ENCODE measurements at regions not wholly inside any gene's neighbourhood (a gene's known extent, or its start where the extent isn't known, plus 50 kb on each side); places are given as distances from the start of the nearest gene placed in this dataset.

GRCh38 chr2:18889565-18890332 is 300.4 kb upstream of the NT5C1B start:
- ChIA-PET CTCF (interaction anchor here (1.1 kb wide), 1 partner anchor 21 kb away, joined by 3 read pairs; no protein-coding TSS in a partner anchor), POLR2A (ENCODE audit: unreplicated experiment) (no interaction called here)
- Histone ChIP-seq H3K9ac (ENCODE audit: low read depth, low read length) (no peak overlapping the region), H3K4me1 (ENCODE audit: control insufficient read depth, insufficient read depth, low read length) (peaks cover 14% of the 10 kb centered on the region), H2AK5ac (ENCODE audit: low read depth, low read length) (no peak overlapping the region), H2BK5ac (ENCODE audit: low read depth, low read length, poor library complexity, severe bottlenecking) (no peak overlapping the region), H3K79me1 (ENCODE audit: low read depth in 1 of 2, low read length in 2 of 2) (no peaks in the 10 kb centered on the region), H3K56ac (ENCODE audit: extremely low read depth, insufficient read depth, low read length) (no peak overlapping the region), H3K36me3 (ENCODE audit: control insufficient read depth, insufficient read depth, low read length) (no peaks in the 10 kb centered on the region), H3K9me3 (ENCODE audit: control insufficient read depth, insufficient read depth, low read length) (no peaks in the 10 kb centered on the region), H3K4me2 (ENCODE audit: low read depth, low read length) (no peak overlapping the region), H2AK9ac (replicated peaks; ENCODE audit: low read depth, low read length, poor library complexity) (no peak overlapping the region), H4K8ac (ENCODE audit: low read depth in 2 of 2, low read length in 2 of 2) (no peak overlapping the region), H3K4ac (ENCODE audit: low read depth, low read length) (0 out of 2 replicates have a peak overlapping the region, but pooled peaks have one; percentile 15), H2AFZ (replicated peaks; ENCODE audit: low read length, poor library complexity) (no peak overlapping the region), H3K4me3 (ENCODE audit: insufficient read depth, low read depth, low read length) (no peak overlapping the region), H3K14ac (replicated peaks; ENCODE audit: low read depth, low read length) (no peak overlapping the region), H2BK120ac (ENCODE audit: low read depth, low read length) (0 out of 2 replicates have a peak overlapping the region, but pooled peaks have one; percentile 6), H4K20me1 (ENCODE audit: insufficient read depth, low read length) (no peaks in the 10 kb centered on the region), H4K5ac (ENCODE audit: low read depth, low read length) (no peak overlapping the region), H3K27me3 (ENCODE audit: control insufficient read depth, insufficient read depth, low read length) (no peaks in the 10 kb centered on the region), H4K91ac (ENCODE audit: insufficient read depth, low read depth, low read length) (no peak overlapping the region), H3K9me1 (ENCODE audit: insufficient read depth, low read length) (no peaks in the 10 kb centered on the region), H2BK20ac (ENCODE audit: low read depth, low read length) (peak overlapping the region; percentile 47; the same call in 1 of the 2 replicates), H2BK15ac (ENCODE audit: low read depth, low read length) (peak overlapping the region; percentile 52; the same call in 1 of the 3 replicates), H3K27ac (ENCODE audit: insufficient read depth, low read length) (no peak overlapping the region), H3K23ac (ENCODE audit: low read depth, low read length) (no peak overlapping the region), H3K18ac (ENCODE audit: low read depth, low read length) (no peak overlapping the region)
- dilution Hi-C loops (cut with HindIII; ENCODE audit: low sequenced_read_pairs, unreplicated experiment) (no loop called here), intact Hi-C loops (cut with micrococcal nuclease) (loop anchor here (5.0 to 10.0 kb wide), 4 partner anchors 137 to 975 kb away; no protein-coding TSS in a partner anchor), in situ Hi-C loops (cut with MboI; ENCODE audit: low sequenced_read_pairs) (no loop called here)
- BruUV-seq (replicated peaks) = no TSS peak
- ATAC-seq (ENCODE audit: low read depth) (no peak), DNase-seq (no peak)
- TF ChIP-seq CTCF (conservative IDR thresholded peaks at IDR 0.05; ENCODE audit: low read depth, low read length) = no peak
- WGBS, 2 experiments (ENCODE audit: extremely low coverage in 2 of 2, insufficient read length in 1 of 2) = no CpG with 5 or more reads among the region's 5 CpGs

Measured in IMR-90 (cell line).